GM12873 (cell line): ENCODE measurements at regions not wholly inside any gene's neighbourhood (a gene's known extent, or its start where the extent isn't known, plus 50 kb on each side); places are given as distances from the start of the nearest gene placed in this dataset.

Source experiments
- CTCF ChIP-seq: IDR thresholded peaks from 2 replicates; pipeline ENCODE4 v1.5.1; 2012; ENCODE audit warnings: low read depth, mild to moderate bottlenecking, moderate library complexity, low read length, control low read depth; ENCODE audit not compliant: insufficient read depth; ENCODE audit errors: missing control alignments

- TF ChIP-seq CTCF = no peak
Measured at GRCh38 chr10:31153161-31153560, 121.5 kb upstream of the ZNF438 start.

- TF ChIP-seq CTCF = no peak
Measured at GRCh38 chr10:31153692-31154091, 122.0 kb upstream of the ZNF438 start.

- no peak for TF ChIP-seq CTCF
Measured at GRCh38 chr10:31154996-31155395, 123.3 kb upstream of the ZNF438 start.

- no peak for TF ChIP-seq CTCF
Measured at GRCh38 chr10:31157123-31158010, 125.7 kb upstream of the ZNF438 start.

GRCh38 chr10:31158011-31158658 is 126.5 kb upstream of the ZNF438 start:
- no peak for TF ChIP-seq CTCF

- no peak for TF ChIP-seq CTCF
Measured at GRCh38 chr10:31166606-31167005, 134.9 kb upstream of the ZNF438 start.

- TF ChIP-seq CTCF = no peak
Measured at GRCh38 chr10:31170636-31171035, 139.0 kb upstream of the ZNF438 start.
